Retinal pigment epithelial cell (primary cell): ENCODE measurements at regions not wholly inside any gene's neighbourhood (a gene's known extent, or its start where the extent isn't known, plus 50 kb on each side); places are given as distances from the start of the nearest gene placed in this dataset.

Experiments
- DNase-seq: peaks from one replicate; pipeline ENCODE4 v3.0.0-alpha.2; 2010; ENCODE audit warnings: low read depth
- H3K4me3 ChIP-seq: 2 replicates; pipeline ENCODE4 v1.5.1; 2011; ENCODE audit warnings: mild to moderate bottlenecking, low read length, control low read depth, moderate library complexity
- TF ChIP-seq, protein P1 (sequence below): conservative IDR thresholded peaks from 2 replicates; pipeline ENCODE4 v1.5.1; 2011; ENCODE audit warnings: low read depth, low read length, control low read depth, inconsistent platforms

DNA sequence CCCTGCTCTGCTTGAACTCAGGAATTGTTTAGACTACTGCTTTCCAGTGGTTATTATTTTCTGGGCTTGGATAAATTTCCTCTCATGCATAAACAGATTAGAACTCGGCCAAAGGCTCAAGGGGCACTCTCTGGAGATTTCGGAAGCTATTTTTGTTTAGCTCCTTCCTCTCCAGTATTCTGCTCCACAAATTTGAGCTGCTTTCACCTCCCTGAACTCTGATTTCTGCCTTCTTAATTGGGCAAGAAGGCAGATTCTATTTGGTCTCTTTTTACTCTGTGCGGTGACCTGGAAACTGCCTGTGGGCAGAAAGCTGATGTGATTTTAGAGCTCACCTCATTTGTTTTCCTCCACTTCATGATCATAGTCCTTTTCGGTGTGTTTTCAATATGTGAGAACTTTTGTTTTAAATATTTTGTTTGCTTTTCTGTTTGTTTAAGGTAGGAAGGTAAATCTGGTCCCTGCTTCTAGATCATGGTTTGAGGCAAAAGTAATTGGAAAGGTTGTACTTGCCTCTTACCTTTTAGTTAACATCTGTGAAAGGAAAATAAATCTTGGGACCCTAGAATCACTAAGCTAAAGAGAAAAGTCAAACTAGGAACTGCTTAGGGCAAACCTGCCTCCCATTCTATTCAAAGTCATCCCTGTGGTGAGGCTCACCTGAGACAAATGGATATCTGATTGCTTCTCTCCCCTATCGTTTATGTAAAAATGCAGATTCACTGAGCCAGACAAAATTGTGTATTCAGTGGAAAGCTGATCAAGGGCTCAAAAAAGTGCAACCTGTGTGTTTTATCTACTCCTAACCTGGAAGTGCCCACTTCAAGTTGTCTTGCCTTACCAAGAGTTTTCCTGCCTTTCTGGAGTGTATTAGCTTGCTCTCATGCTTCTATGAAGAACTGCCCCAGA lies 714.7 kb upstream of the PCDH20 start:
- TF ChIP-seq, protein P1, sequence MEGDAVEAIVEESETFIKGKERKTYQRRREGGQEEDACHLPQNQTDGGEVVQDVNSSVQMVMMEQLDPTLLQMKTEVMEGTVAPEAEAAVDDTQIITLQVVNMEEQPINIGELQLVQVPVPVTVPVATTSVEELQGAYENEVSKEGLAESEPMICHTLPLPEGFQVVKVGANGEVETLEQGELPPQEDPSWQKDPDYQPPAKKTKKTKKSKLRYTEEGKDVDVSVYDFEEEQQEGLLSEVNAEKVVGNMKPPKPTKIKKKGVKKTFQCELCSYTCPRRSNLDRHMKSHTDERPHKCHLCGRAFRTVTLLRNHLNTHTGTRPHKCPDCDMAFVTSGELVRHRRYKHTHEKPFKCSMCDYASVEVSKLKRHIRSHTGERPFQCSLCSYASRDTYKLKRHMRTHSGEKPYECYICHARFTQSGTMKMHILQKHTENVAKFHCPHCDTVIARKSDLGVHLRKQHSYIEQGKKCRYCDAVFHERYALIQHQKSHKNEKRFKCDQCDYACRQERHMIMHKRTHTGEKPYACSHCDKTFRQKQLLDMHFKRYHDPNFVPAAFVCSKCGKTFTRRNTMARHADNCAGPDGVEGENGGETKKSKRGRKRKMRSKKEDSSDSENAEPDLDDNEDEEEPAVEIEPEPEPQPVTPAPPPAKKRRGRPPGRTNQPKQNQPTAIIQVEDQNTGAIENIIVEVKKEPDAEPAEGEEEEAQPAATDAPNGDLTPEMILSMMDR = no peak
- H3K4me3 ChIP-seq = no peak overlapping the region
- DNase-seq = no peak

DNA sequence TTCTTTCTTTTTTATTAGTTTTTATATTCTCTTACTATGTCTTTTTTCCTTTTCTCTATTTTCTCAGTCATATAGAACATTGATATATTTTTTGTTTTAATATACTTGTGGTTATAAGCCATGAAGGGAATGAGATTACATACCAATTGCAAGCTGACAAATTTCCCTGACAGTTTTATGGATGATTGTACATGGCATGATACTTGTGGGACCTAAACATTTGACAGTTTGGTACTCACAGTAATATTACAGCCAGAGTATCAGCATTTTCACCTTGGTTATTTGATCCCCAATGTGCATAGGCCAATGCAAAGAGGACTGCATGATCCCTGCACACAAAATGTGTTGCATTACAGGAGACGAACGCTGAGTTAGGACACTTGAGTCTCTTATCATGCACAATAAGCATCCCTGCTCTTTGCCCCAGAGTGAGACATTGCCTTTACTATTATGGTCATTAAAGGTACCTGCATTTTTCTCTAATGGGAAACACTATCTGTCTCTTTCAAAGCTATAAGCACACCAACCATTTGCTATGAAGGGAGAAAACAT lies 713.4 kb upstream of the PCDH20 start:
- TF ChIP-seq, protein P1 = no peak

GRCh38 chr13:62126400-62126799 lies 710.8 kb upstream of the PCDH20 start:
- TF ChIP-seq, protein P1 = no peak
- DNase-seq = no peak

More for the DNA sequence above, 713.4 kb upstream of the PCDH20 start:
- no peak overlapping the region for H3K4me3 ChIP-seq
- DNase-seq = no peak

DNA sequence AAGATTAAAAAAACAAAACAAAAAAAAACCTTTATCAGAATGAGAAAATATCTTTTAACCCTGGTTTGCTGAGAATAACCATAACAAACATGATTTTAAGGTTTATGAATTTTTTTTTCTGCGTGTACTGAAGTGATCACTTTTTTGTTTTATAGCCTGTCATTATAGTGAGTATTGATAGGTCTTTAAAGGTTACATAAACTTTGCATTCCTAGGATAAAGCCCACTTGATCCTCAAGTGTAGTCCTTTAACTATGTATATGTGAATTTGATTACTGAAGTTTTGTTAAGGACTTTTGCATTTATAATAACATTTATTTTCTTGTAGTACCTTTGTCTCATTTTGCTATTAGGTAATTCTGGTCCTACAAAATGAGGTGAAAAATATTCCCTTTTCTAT lies 709.8 kb upstream of the PCDH20 start:
- no peak for DNase-seq
- H3K4me3 ChIP-seq = no peak overlapping the region
- TF ChIP-seq, protein P1 = no peak

More at GRCh38 chr13:62126400-62126799, 710.8 kb upstream of the PCDH20 start:
- H3K4me3 ChIP-seq = no peak overlapping the region

GRCh38 chr13:62123409-62123808 lies 707.8 kb upstream of the PCDH20 start:
- TF ChIP-seq, protein P1 = no peak
- no peak overlapping the region for H3K4me3 ChIP-seq
- no peak for DNase-seq

DNA sequence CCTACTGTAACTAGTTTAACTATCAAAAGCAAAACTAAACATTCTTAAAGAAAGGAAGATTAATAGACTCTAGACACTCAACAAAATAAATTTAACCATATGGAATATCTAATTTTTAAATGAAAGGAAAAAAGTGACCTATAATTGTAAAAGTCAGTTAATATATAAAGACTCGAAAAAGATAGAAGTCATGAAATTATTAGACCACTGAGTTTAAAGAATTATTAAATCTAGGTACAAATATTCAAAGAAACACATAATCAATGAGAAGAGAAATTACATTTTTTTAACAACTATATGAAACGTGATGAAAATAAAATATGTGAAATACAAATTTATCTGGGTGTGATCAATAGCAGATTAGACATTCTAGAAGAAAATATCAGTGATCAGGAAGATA lies 706.8 kb upstream of the PCDH20 start:
- H3K4me3 ChIP-seq = no peak overlapping the region
- DNase-seq = no peak
- TF ChIP-seq, protein P1 = no peak
